LNCaP clone FGC (cell line): ENCODE measurements at regions not wholly inside any gene's neighbourhood (a gene's known extent, or its start where the extent isn't known, plus 50 kb on each side); places are given as distances from the start of the nearest gene placed in this dataset.
"Not testable (repeated sequence)": the region's sequence is repeated elsewhere in the genome, so short reads cannot be mapped to it uniquely, and the experiment has no call there.

Source experiments
- DNase-seq: peaks from one replicate; pipeline ENCODE4 v3.0.0-alpha.2; 2011; ENCODE audit warnings: low read depth
- H3K4me3 ChIP-seq: 2 replicates; pipeline ENCODE4 v1.5.1; 2011; ENCODE audit warnings: mild to moderate bottlenecking, low read depth, low read length, control low read depth
- TF ChIP-seq, protein P1 (sequence below): IDR thresholded peaks from 2 replicates; pipeline ENCODE4 v1.5.1; 2012; ENCODE audit warnings: mild to moderate bottlenecking; ENCODE audit not compliant: control insufficient read depth, insufficient read depth; ENCODE audit errors: extremely low read depth

DNA sequence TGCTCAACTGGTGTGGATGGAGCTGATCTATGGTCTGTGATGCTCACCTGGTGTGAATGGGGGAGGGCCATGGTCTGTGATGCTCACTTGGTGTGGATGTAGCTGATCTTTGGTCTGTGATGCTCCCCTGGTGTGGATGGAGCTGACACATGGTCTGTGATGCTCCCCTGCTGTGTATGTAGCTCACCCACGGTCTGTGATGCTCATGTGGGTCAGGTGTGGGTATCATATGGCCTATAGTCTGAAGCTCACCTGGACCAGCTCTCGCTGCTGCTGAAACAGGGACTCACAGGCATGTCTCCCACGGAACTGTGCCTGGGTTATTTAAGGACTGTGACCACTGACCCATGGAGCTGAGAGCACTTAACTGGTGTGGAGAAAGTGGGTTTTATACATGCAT, 109.7 kb downstream of the CRLF2 start:
- no peak for DNase-seq
- H3K4me3 ChIP-seq: no peak overlapping the region
- TF ChIP-seq, protein P1, sequence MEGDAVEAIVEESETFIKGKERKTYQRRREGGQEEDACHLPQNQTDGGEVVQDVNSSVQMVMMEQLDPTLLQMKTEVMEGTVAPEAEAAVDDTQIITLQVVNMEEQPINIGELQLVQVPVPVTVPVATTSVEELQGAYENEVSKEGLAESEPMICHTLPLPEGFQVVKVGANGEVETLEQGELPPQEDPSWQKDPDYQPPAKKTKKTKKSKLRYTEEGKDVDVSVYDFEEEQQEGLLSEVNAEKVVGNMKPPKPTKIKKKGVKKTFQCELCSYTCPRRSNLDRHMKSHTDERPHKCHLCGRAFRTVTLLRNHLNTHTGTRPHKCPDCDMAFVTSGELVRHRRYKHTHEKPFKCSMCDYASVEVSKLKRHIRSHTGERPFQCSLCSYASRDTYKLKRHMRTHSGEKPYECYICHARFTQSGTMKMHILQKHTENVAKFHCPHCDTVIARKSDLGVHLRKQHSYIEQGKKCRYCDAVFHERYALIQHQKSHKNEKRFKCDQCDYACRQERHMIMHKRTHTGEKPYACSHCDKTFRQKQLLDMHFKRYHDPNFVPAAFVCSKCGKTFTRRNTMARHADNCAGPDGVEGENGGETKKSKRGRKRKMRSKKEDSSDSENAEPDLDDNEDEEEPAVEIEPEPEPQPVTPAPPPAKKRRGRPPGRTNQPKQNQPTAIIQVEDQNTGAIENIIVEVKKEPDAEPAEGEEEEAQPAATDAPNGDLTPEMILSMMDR: no peak

GRCh38 chrX:1102221-1102620, 110.2 kb downstream of the CRLF2 start:
- DNase-seq, H3K4me3 ChIP-seq: not testable (repeated sequence)

- DNase-seq: no peak
- TF ChIP-seq, protein P1: no peak
- H3K4me3 ChIP-seq: no peak overlapping the region
Observed at GRCh38 chrX:1099146-1099770, 113.2 kb downstream of the CRLF2 start.

GRCh38 chrX:1097328-1097727, 115.1 kb downstream of the CRLF2 start:
- no peak overlapping the region for H3K4me3 ChIP-seq
- TF ChIP-seq, protein P1: no peak

GRCh38 chrX:1094566-1095333, 117.7 kb downstream of the CRLF2 start:
- TF ChIP-seq, protein P1: no peak
- H3K4me3 ChIP-seq: no peak overlapping the region
- DNase-seq: no peak

More at GRCh38 chrX:1097328-1097727, 115.1 kb downstream of the CRLF2 start:
- no peak for DNase-seq

DNA sequence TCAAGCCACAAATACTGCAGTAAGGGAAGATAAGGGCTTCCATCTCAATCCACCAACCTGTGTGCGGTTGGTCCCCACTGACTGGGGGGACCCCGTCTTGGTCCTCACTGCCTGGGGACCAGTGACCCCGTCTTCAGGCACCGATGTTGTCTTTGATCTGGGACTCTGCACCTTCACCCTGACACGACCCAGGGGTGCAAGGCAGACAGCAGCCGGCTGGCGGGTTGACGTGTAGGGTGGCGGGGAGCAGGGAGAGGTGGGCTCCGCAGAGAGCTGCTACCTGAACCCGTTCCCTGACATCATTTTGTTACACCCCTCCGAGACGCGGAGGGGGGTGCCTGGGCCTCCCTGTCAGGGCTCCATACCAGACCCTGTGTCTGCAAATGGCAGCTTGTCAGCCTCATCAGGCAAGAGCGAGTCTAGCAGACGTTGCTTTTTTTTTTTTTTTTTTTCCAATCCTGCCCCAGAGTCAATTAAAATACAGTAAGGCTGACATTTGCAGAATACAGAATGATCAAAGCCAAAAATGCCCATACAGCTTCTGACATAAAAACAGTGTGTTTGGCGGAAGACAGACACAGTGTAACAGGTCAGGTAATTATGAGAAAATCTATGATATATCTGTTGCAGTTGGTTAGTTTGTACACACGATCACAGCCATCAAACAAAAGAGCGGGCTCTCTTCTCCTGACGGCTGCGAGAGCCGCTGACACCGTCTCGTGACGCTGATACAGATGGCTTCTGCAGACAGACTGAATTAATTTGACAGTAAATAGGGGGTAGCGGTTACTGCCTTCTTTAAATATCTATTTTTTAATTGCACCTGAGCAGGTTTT, 118.6 kb downstream of the CRLF2 start:
- TF ChIP-seq, protein P1: no peak
- no peak for DNase-seq

GRCh38 chrX:1093121-1093520, 119.3 kb downstream of the CRLF2 start:
- no peak overlapping the region for H3K4me3 ChIP-seq
- DNase-seq: no peak
- TF ChIP-seq, protein P1: no peak

More for the DNA sequence above, 118.6 kb downstream of the CRLF2 start:
- H3K4me3 ChIP-seq: no peak overlapping the region
